ENCODE measurements at regions not wholly inside any gene's neighbourhood (a gene's known extent, or its start where the extent isn't known, plus 50 kb on each side); places are given as distances from the start of the nearest gene placed in this dataset.

GRCh38 chr3:194801461-194802432, 116.1 kb downstream of the FAM43A start:
- Histone ChIP-seq H3K4me1 (no peaks in the 10 kb centered on the region), H3K36me3 (replicated peaks) (no peaks in the 10 kb centered on the region), H3K27me3 (ENCODE audit: low read depth) (peaks cover 2% of the 10 kb centered on the region; the same call in 1 of the 2 replicates), H3K4me3 (no peak overlapping the region), H3K9me3 (no peaks in the 10 kb centered on the region)
- no peak for DNase-seq (ENCODE audit: low spot score in 2 of 2)
- in situ Hi-C loops (cut with MboI; ENCODE audit: low sequenced_read_pairs), result no loop called here

- Histone ChIP-seq H3K27me3 (ENCODE audit: low read depth) (peaks cover 2% of the 10 kb centered on the region; the same call in 1 of the 2 replicates), H3K4me3 (no peak overlapping the region), H3K36me3 (replicated peaks) (no peaks in the 10 kb centered on the region), H3K4me1 (no peaks in the 10 kb centered on the region), H3K9me3 (no peaks in the 10 kb centered on the region)
- in situ Hi-C loops (cut with MboI; ENCODE audit: low sequenced_read_pairs), result no loop called here
- no peak for DNase-seq (ENCODE audit: low spot score in 2 of 2)
These were observed 119.1 kb downstream of the FAM43A start for GRCh38 chr3:194804796-194805195.

GRCh38 chr3:194805546-194805945, 119.9 kb downstream of the FAM43A start:
- Histone ChIP-seq H3K4me1 (no peaks in the 10 kb centered on the region), H3K4me3 (no peak overlapping the region), H3K9me3 (no peaks in the 10 kb centered on the region), H3K27me3 (ENCODE audit: low read depth) (peaks cover 2% of the 10 kb centered on the region; the same call in 1 of the 2 replicates), H3K36me3 (replicated peaks) (no peaks in the 10 kb centered on the region)
- in situ Hi-C loops (cut with MboI; ENCODE audit: low sequenced_read_pairs), result no loop called here
- DNase-seq (ENCODE audit: low spot score in 2 of 2), result no peak

DNA sequence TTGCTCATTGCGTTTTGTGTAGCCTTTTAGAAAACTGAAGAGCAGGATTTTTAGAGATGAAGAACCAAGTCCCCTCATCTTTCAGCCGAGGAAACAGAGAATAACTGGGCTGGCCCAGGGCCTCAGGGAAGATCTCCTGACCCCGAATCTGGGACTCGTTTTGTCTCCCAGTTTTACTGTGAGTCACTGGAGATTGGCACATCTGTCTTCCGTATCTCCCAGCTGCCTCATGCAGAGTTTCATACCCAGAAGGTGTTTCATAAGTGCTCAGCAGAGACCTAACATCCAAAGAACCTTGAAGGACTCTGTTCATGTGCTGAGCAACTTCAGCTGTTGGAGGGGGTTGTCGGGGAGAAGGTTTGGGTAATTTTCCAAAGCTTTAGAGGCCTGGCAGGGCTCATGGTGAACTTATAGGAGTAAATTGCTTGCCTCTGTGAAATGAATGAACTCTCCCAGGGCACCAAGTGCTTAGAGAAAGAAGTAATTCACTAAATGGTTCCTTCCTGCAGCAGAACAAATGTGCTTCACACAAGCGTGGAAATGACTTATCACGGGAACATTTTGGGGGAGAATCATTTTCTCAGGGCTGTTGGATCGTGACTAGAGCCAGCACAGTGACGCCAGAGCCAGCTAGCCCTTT, 121.4 kb downstream of the FAM43A start:
- no peaks in the 10 kb centered on the region for H3K4me1 ChIP-seq
- no peak overlapping the region for H3K4me3 ChIP-seq
- peaks cover 2% of the 10 kb centered on the region; the same call in 1 of the 2 replicates for H3K27me3 ChIP-seq (ENCODE audit: low read depth)
- no peaks in the 10 kb centered on the region for H3K9me3 ChIP-seq
- H3K36me3 ChIP-seq (replicated peaks), result no peaks in the 10 kb centered on the region
- DNase-seq (ENCODE audit: low spot score in 2 of 2), result no peak
- in situ Hi-C loops (cut with MboI; ENCODE audit: low sequenced_read_pairs), result no loop called here

DNA sequence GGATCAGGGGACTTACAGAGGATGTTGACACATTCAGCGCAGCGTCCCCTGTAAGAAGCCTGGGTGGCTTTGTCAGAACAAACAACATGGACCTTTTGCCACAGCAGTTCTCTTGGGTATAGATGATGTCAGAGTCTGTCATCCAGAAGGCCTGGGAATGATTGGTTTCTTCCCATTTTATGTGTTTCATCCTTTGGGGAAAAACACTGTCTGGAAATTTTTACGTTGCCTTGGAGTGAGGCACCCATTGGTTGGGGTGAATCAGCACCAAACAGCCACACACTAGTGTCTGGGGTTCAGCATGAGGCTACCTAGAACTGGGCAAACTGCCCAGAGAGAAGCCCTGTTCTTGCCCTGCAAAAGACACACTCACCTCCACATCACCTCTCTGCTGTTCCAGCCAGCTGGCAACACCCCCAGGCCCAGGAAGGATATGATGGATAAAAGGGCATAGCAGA, 123.0 kb downstream of the FAM43A start:
- Histone ChIP-seq H3K4me1 (no peaks in the 10 kb centered on the region), H3K27me3 (ENCODE audit: low read depth) (peaks cover 2% of the 10 kb centered on the region; the same call in 1 of the 2 replicates), H3K9me3 (no peaks in the 10 kb centered on the region), H3K36me3 (replicated peaks) (no peaks in the 10 kb centered on the region), H3K4me3 (no peak overlapping the region)
- DNase-seq (ENCODE audit: low spot score in 2 of 2), result no peak
- in situ Hi-C loops (cut with MboI; ENCODE audit: low sequenced_read_pairs), result no loop called here

DNA sequence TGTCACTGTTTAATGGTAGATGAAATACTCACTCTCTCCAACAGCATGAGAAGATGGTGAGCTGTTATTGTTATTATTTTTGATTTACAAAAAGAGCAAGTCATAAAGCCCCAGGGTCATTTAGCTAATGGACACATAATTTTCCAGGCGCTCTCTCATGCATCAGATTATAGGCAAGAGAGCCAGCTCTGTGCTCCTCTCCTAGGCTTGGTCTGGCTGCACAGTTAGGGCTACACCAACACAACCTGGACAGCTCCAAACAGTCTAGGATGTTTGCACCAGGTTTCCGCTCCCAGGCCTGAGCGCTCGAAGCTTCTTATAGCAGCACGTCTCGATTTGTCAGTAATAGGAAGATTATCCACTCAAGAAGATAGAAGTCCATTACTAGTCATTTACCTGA, 123.7 kb downstream of the FAM43A start:
- Histone ChIP-seq H3K9me3 (no peaks in the 10 kb centered on the region), H3K27me3 (ENCODE audit: low read depth) (no peaks in the 10 kb centered on the region; the same call in 1 of the 2 replicates), H3K4me3 (no peak overlapping the region), H3K4me1 (no peaks in the 10 kb centered on the region), H3K36me3 (replicated peaks) (no peaks in the 10 kb centered on the region)
- in situ Hi-C loops (cut with MboI; ENCODE audit: low sequenced_read_pairs), result no loop called here
- no peak for DNase-seq (ENCODE audit: low spot score in 2 of 2)

- in situ Hi-C loops (cut with MboI; ENCODE audit: low sequenced_read_pairs), result no loop called here
- DNase-seq (ENCODE audit: low spot score in 2 of 2), result no peak
These were observed 124.4 kb downstream of the FAM43A start for GRCh38 chr3:194810076-194810475.

DNA sequence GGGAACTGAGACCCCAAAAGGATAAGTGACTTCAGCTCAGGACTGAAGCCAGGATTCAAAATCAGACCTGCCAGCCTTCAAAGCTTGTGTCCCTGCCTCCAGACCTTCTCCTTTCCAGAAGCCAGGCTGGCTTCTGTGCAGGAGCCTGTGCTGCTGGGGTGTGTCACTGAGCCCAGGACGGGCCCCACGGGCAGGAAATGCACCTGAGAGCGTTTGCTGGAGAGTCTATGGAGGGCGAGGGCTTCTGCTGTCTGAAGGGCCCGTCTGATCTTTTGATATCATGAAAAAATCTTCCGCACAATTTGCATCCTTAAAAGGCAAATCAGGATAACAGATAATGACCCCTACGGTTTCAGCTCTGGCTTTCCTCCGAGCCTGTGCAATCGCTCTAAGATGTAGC, 125.4 kb downstream of the FAM43A start:
- no peaks in the 10 kb centered on the region for H3K9me3 ChIP-seq
- DNase-seq (ENCODE audit: low spot score in 2 of 2), result no peak
- H3K4me3 ChIP-seq, result no peak overlapping the region
- H3K36me3 ChIP-seq (replicated peaks), result no peaks in the 10 kb centered on the region
- H3K4me1 ChIP-seq, result no peaks in the 10 kb centered on the region
- H3K27me3 ChIP-seq (ENCODE audit: low read depth), result no peaks in the 10 kb centered on the region; the same call in 1 of the 2 replicates
- in situ Hi-C loops (cut with MboI; ENCODE audit: low sequenced_read_pairs), result no loop called here

More at GRCh38 chr3:194810076-194810475, 124.4 kb downstream of the FAM43A start:
- Histone ChIP-seq H3K4me3 (no peak overlapping the region), H3K36me3 (replicated peaks) (no peaks in the 10 kb centered on the region), H3K4me1 (no peaks in the 10 kb centered on the region), H3K9me3 (no peaks in the 10 kb centered on the region), H3K27me3 (ENCODE audit: low read depth) (no peaks in the 10 kb centered on the region; the same call in 1 of the 2 replicates)

GRCh38 chr3:194812176-194812575, 126.5 kb downstream of the FAM43A start:
- Histone ChIP-seq H3K27me3 (ENCODE audit: low read depth) (no peaks in the 10 kb centered on the region), H3K9me3 (no peaks in the 10 kb centered on the region), H3K4me3 (no peak overlapping the region), H3K36me3 (replicated peaks) (no peaks in the 10 kb centered on the region), H3K4me1 (no peaks in the 10 kb centered on the region)
- DNase-seq (ENCODE audit: low spot score in 2 of 2), result no peak
- in situ Hi-C loops (cut with MboI; ENCODE audit: low sequenced_read_pairs), result no loop called here

- in situ Hi-C loops (cut with MboI; ENCODE audit: low sequenced_read_pairs), result no loop called here
- no peaks in the 10 kb centered on the region for H3K27me3 ChIP-seq (ENCODE audit: low read depth)
- H3K4me3 ChIP-seq, result no peak overlapping the region
- no peak for DNase-seq (ENCODE audit: low spot score in 2 of 2)
- no peaks in the 10 kb centered on the region for H3K9me3 ChIP-seq
- no peaks in the 10 kb centered on the region for H3K4me1 ChIP-seq
- H3K36me3 ChIP-seq (replicated peaks), result no peaks in the 10 kb centered on the region
These were observed 129.2 kb downstream of the FAM43A start for GRCh38 chr3:194814878-194815357.

GRCh38 chr3:194816748-194817591, 131.3 kb downstream of the FAM43A start:
- DNase-seq (ENCODE audit: low spot score in 2 of 2), result no peak
- H3K4me3 ChIP-seq, result no peak overlapping the region
- in situ Hi-C loops (cut with MboI; ENCODE audit: low sequenced_read_pairs), result no loop called here
- H3K9me3 ChIP-seq, result no peaks in the 10 kb centered on the region
- no peaks in the 10 kb centered on the region for H3K36me3 ChIP-seq (replicated peaks)
- no peaks in the 10 kb centered on the region for H3K27me3 ChIP-seq (ENCODE audit: low read depth)
- no peaks in the 10 kb centered on the region for H3K4me1 ChIP-seq

- no peaks in the 10 kb centered on the region for H3K4me1 ChIP-seq
- H3K4me3 ChIP-seq, result no peak overlapping the region
- no peaks in the 10 kb centered on the region for H3K9me3 ChIP-seq
- in situ Hi-C loops (cut with MboI; ENCODE audit: low sequenced_read_pairs), result no loop called here
- DNase-seq (ENCODE audit: low spot score in 2 of 2), result no peak
- no peaks in the 10 kb centered on the region for H3K36me3 ChIP-seq (replicated peaks)
- H3K27me3 ChIP-seq (ENCODE audit: low read depth), result no peaks in the 10 kb centered on the region
These were observed 131.9 kb downstream of the FAM43A start for GRCh38 chr3:194817592-194817930.

- Histone ChIP-seq H3K4me1 (no peaks in the 10 kb centered on the region), H3K9me3 (no peaks in the 10 kb centered on the region), H3K36me3 (replicated peaks) (no peaks in the 10 kb centered on the region), H3K27me3 (ENCODE audit: low read depth) (no peaks in the 10 kb centered on the region), H3K4me3 (no peak overlapping the region)
- in situ Hi-C loops (cut with MboI; ENCODE audit: low sequenced_read_pairs), result no loop called here
- no peak for DNase-seq (ENCODE audit: low spot score in 2 of 2)
These were observed 132.3 kb downstream of the FAM43A start for GRCh38 chr3:194817936-194818335.
